Gastroesophageal sphincter (tissue), 4 donors: ENCODE measurements at regions not wholly inside any gene's neighbourhood (a gene's known extent, or its start where the extent isn't known, plus 50 kb on each side); places are given as distances from the start of the nearest gene placed in this dataset.
A peak's percentile ranks its signal among the peaks of the same experiment; 100 is the strongest.

Experiments
- ATAC-seq: fragments of 150-250 bp; one replicate; pipeline ENCODE4 v1.9.1; 2016; ENCODE audit warnings: mild to moderate bottlenecking, moderate library complexity
- H3K27ac ChIP-seq, 4 donors: fragments of 200-600 bp; sonication (generic) in 3 of 4; 1 replicate in 3 of 4; 2 replicates in 1 of 4; pipeline ENCODE4 v1.5.1; 2016 to 2019
- H3K27me3 ChIP-seq: fragments of 200-600 bp; sonication (generic); one replicate; pipeline ENCODE4 v1.5.1; 2019
- H3K36me3 ChIP-seq, 2 donors: fragments of 200-600 bp; sonication (generic); one replicate each; pipeline ENCODE4 v1.5.1; 2019; ENCODE audit warnings: control low read depth in 1 of 2
- H3K4me1 ChIP-seq, 3 donors: fragments of 200-600 bp; sonication (generic); 1 replicate in 2 of 3; 2 replicates in 1 of 3; pipeline ENCODE4 v1.5.1; 2016 to 2019; ENCODE audit warnings: control low read depth in 2 of 3
- H3K4me3 ChIP-seq, 2 donors: fragments of 200-600 bp; sonication (generic); one replicate each; pipeline ENCODE4 v1.5.1; 2019; ENCODE audit warnings: mild to moderate bottlenecking in 1 of 2, moderate library complexity in 1 of 2
- H3K9me3 ChIP-seq, 3 donors: fragments of 200-600 bp; sonication (generic); one replicate each; pipeline ENCODE4 v1.5.1; 2017 to 2019; ENCODE audit warnings: control low read depth in 2 of 3
- CTCF ChIP-seq, 4 experiments: fragments of 200-600 bp in 2 of 4; fragments of 450-650 bp in 2 of 4; sonication (generic) in 1 of 4; IDR thresholded peaks; one replicate each; pipeline ENCODE4 v1.5.1; 2017 to 2019; ENCODE audit warnings: antibody characterized with exemption in 4 of 4, mild to moderate bottlenecking in 2 of 4, moderate library complexity in 2 of 4
- EP300 ChIP-seq: sonication (generic); formaldehyde crosslinking; IDR thresholded peaks from one replicate; pipeline ENCODE4 v1.6.1; 2017; ENCODE audit warnings: antibody characterized with exemption, mild to moderate bottlenecking
- POLR2A ChIP-seq, 2 donors: fragments of 450-650 bp; IDR thresholded peaks; one replicate each; pipeline ENCODE4 v1.6.1; 2017; ENCODE audit warnings: antibody characterized with exemption in 2 of 2, mild to moderate bottlenecking in 2 of 2, moderate library complexity in 1 of 2
- POLR2AphosphoS5 ChIP-seq: sonication (generic); formaldehyde crosslinking; IDR thresholded peaks from one replicate; pipeline ENCODE4 v1.6.1; 2017; ENCODE audit warnings: antibody characterized with exemption
- WGBS, 2 donors: methylation state at CpG; one replicate each; pipeline ENCODE4 v1.1.5; 2018; ENCODE audit warnings: low coverage in 1 of 2; 5-methylcytosine and 5-hydroxymethylcytosine counted together

- no peak overlapping the region for H3K4me3 ChIP-seq
- no peaks in the 10 kb centered on the region for H3K9me3 ChIP-seq
- peaks cover 0 to 36% (median 0%) of the 10 kb centered on the region in 3 donors for H3K4me1 ChIP-seq
- no peaks in the 10 kb centered on the region for H3K27me3 ChIP-seq
- 60 to 67% methylated on average over 1 of the region's 1 CpG for WGBS, 2 donors
- TF ChIP-seq POLR2A (IDR thresholded peaks at IDR 0.05): no peak
- TF ChIP-seq CTCF (IDR thresholded peaks at IDR 0.05): no peak
- no peak for TF ChIP-seq EP300
- no peak for TF ChIP-seq POLR2AphosphoS5
- no peaks in the 10 kb centered on the region for H3K36me3 ChIP-seq
- H3K27ac ChIP-seq: peak overlapping the region; percentile 13 to 55 (median 26)
- no peak for ATAC-seq
Observed at GRCh38 chr21:16911166-16911607, 601.7 kb upstream of the CXADR start.

DNA sequence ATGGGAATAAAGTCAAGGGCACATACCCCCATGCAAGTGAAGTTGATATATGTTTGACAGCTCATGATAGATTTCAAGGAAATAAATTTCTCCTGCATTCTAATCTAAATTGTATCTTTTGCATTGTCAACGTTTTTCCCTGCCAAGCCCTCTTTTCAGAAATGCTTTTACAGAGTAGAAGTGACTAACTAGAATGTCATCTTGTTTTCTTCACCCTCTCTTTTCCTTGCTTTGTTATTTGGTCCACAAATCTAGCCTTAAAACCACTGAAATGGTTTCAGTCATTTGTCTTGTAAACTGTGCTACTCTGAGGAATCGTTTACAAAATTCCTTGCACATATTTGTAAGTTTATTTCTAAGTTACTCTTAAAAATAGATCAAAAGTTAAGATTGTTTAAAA, 600.8 kb upstream of the CXADR start:
- no peaks in the 10 kb centered on the region for H3K9me3 ChIP-seq
- 4 to 7% methylated on average over 2 of the region's 2 CpGs for WGBS, 2 donors
- peak; percentile 28 for ATAC-seq
- H3K27ac ChIP-seq: peak overlapping the region in 2 of 4 donors; percentile 13 to 55
- H3K36me3 ChIP-seq: no peaks in the 10 kb centered on the region
- TF ChIP-seq POLR2A (IDR thresholded peaks at IDR 0.05): no peak
- no peak for TF ChIP-seq EP300
- no peak for TF ChIP-seq POLR2AphosphoS5
- TF ChIP-seq CTCF (IDR thresholded peaks at IDR 0.05): no peak
- no peak overlapping the region for H3K4me3 ChIP-seq
- no peaks in the 10 kb centered on the region for H3K27me3 ChIP-seq
- peaks cover 0 to 36% (median 0%) of the 10 kb centered on the region in 3 donors for H3K4me1 ChIP-seq

- no peaks in the 10 kb centered on the region for H3K9me3 ChIP-seq
- no peaks in the 10 kb centered on the region for H3K36me3 ChIP-seq
- H3K27ac ChIP-seq: no peak overlapping the region
- TF ChIP-seq POLR2A (IDR thresholded peaks at IDR 0.05) (no peak), CTCF (IDR thresholded peaks at IDR 0.05) (no peak), EP300 (no peak), POLR2AphosphoS5 (no peak)
- ATAC-seq: no peak
- no peak overlapping the region for H3K4me3 ChIP-seq
- H3K4me1 ChIP-seq: peaks cover 0 to 36% (median 0%) of the 10 kb centered on the region in 3 donors
- 71 to 86% methylated on average over 3 of the region's 3 CpGs for WGBS, 2 donors
- no peaks in the 10 kb centered on the region for H3K27me3 ChIP-seq
Observed at GRCh38 chr21:16913010-16913409, 599.8 kb upstream of the CXADR start.

DNA sequence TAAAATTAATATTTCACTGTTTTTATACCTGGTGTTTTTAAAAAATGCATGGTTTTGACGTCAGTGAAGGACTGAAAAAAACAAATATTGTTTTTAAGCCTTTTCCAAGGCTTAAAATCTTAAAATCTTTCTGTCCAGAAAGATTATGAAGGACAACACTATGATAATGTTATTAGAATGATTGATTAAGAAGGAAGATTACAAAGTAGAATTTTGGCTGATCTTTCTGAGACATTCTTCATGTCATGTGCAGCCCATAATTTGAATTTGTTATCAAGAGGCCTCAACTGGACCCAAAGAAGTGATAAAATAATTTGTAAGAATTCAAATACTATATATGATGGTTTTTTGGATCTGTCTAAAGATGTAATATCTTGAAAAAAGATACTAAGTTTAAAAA, 584.4 kb upstream of the CXADR start:
- Histone ChIP-seq H3K4me1 (no peaks in the 10 kb centered on the region), H3K27me3 (no peaks in the 10 kb centered on the region), H3K27ac (no peak overlapping the region), H3K4me3 (no peak overlapping the region), H3K9me3 (no peaks in the 10 kb centered on the region), H3K36me3 (no peaks in the 10 kb centered on the region)
- TF ChIP-seq POLR2AphosphoS5: no peak
- no peak for TF ChIP-seq CTCF (IDR thresholded peaks at IDR 0.05)
- no peak for TF ChIP-seq POLR2A (IDR thresholded peaks at IDR 0.05)
- no peak for TF ChIP-seq EP300
- WGBS, 2 donors: 0 to 25% methylated on average over 1 of the region's 1 CpG
- ATAC-seq: no peak

GRCh38 chr21:16932314-16932713, 580.5 kb upstream of the CXADR start:
- H3K4me1 ChIP-seq: no peaks in the 10 kb centered on the region
- H3K36me3 ChIP-seq: no peaks in the 10 kb centered on the region
- H3K9me3 ChIP-seq: no peaks in the 10 kb centered on the region
- ATAC-seq: no peak
- no peak overlapping the region for H3K27ac ChIP-seq
- TF ChIP-seq POLR2AphosphoS5 (no peak), POLR2A (IDR thresholded peaks at IDR 0.05) (no peak), EP300 (no peak), CTCF (IDR thresholded peaks at IDR 0.05) (no peak)
- H3K27me3 ChIP-seq: no peaks in the 10 kb centered on the region
- H3K4me3 ChIP-seq: no peak overlapping the region
